KBM-7 (cell line): ENCODE measurements at regions not wholly inside any gene's neighbourhood (a gene's known extent, or its start where the extent isn't known, plus 50 kb on each side); places are given as distances from the start of the nearest gene placed in this dataset.

Experiments
- DNase-seq: peaks from one replicate; pipeline ENCODE4 v3.0.0-alpha.2; 2015
- in situ Hi-C: fragments of 300-500 bp; cut with MboI; formaldehyde crosslinking; loops from 2 replicates; pipeline ENCODE4 v1.14.3; 2020; ENCODE audit warnings: low sequenced_read_pairs, low pct_unique_long_range_greater_than_20kb, mixed read lengths

DNA sequence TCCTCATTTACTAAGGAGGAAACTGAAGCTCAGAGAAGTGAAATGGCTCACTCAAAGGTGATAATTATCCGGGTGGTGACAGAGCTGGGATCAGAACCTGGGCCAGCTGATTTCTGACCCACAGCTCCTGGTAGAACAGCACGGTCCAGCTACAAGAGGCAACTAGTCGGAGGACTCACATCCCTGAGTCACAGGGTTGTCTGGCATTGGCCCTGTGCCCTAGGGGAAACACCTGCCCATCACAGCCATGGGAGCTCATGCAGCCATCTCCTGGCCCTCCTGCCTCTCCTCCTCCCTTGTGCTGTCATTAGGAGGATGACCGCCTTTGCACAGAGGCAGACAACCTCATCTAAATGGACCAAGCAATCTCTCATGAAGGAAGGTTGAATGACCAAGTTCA, 115.2 kb upstream of the TSPAN5 start:
- in situ Hi-C loops = no loop called here
- DNase-seq = no peak

GRCh38 chr4:98771959-98772632, 113.7 kb upstream of the TSPAN5 start:
- no peak for DNase-seq
- in situ Hi-C loops = no loop called here

GRCh38 chr4:98765771-98766170, 107.4 kb upstream of the TSPAN5 start:
- in situ Hi-C loops = no loop called here

DNA sequence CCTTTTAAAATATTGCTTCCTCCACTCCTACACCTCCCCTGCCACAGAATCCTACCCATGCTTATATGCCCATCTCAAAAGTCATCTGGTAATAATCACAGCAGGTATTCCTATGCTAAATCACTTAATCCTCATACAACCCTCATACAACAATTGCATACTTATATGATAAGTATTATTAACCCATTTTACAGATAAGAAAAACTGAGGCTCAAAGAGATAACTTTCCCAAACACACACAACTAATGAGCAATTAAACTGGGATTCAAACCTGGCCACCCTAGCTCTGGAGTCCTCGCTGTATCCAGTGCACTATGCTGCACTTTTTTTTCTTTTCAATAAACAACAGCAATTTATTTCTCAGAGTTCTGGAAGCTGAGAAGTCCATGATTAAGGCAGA, 99.8 kb upstream of the TSPAN5 start:
- in situ Hi-C loops = no loop called here
- DNase-seq = no peak

More at GRCh38 chr4:98765771-98766170, 107.4 kb upstream of the TSPAN5 start:
- no peak for DNase-seq

GRCh38 chr4:98754736-98755135, 96.3 kb upstream of the TSPAN5 start:
- in situ Hi-C loops = no loop called here
- no peak for DNase-seq

GRCh38 chr4:98749206-98749605, 90.8 kb upstream of the TSPAN5 start:
- in situ Hi-C loops = no loop called here
- no peak for DNase-seq

GRCh38 chr4:98748609-98749008, 90.2 kb upstream of the TSPAN5 start:
- no peak for DNase-seq
- in situ Hi-C loops = no loop called here

DNA sequence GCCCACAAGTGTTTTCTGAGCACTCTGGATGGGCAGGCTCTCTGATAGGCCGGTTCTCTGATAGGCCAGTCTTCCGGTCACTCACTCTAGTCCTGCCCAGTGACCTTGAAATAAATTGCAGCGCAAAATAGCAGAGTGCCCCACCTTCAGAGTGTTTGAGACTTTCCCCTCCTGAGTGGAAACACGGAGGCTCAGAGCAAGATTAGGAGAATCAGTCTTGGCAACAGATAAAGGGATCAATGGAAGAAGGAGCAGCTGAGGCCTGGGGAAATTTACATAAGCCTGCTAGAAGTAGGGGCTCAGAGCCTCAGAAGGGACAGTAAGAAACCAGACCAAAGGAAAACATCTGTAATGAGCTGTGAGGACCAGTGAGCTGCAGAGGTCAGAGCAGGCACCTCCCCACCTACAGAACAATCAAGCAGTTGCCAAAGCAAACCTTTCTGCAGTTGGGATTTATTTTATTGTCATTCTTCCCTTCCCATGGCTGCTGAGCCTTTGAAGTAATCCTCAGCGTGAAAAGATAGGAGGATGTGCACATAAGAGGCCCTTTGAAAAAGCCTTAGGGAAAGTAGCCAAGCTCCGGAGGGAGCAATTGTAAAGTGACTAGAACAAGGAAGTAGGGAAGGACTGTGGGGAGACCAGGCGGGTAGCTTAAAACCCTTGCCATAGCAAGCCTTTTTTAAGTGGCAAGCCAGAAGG, 89.1 kb upstream of the TSPAN5 start:
- no peak for DNase-seq

DNA sequence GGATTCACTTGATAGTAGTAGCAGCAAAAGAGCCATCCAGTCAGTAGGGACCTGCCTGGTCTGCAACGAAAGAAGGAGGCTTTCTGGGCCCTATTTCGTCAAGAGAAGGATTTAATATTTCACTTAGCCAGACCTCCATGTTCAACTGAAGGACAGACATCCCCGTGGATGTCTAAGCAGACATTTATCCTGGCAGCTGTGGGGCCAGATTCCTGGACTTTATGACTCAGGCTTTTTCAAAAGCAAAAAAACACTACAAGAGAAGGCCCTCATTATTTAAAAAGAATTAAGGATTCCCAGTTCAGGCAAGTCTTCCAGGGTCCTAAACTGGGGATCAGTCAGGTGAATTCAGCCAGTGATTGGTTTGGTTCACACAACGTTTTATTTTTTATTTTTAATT, 88.5 kb upstream of the TSPAN5 start:
- no peak for DNase-seq
- in situ Hi-C loops = no loop called here

More for the DNA sequence above, 89.1 kb upstream of the TSPAN5 start:
- in situ Hi-C loops = no loop called here

DNA sequence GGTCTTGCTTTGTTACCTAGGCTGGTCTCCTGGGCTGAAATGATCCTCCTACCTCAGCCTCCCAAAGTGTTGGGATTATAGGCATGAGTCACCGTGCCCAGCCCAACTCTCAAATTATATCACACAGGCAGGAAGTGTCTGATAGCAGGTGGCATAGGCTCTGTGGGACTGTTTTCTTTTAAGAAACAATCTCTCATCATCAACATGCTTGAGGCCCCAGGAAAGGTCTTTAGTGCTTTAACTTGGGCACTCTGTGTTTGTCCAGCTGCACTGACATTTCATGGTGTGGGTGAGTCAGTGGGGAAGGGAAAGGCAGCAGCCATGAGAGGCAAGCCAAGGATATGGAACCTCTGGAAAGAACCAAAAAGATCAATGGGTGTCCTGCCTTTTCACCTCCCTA, 88.1 kb upstream of the TSPAN5 start:
- DNase-seq = no peak
- in situ Hi-C loops = no loop called here

GRCh38 chr4:98745366-98745765, 87.0 kb upstream of the TSPAN5 start:
- in situ Hi-C loops = no loop called here
- peak; percentile 77 for DNase-seq

DNA sequence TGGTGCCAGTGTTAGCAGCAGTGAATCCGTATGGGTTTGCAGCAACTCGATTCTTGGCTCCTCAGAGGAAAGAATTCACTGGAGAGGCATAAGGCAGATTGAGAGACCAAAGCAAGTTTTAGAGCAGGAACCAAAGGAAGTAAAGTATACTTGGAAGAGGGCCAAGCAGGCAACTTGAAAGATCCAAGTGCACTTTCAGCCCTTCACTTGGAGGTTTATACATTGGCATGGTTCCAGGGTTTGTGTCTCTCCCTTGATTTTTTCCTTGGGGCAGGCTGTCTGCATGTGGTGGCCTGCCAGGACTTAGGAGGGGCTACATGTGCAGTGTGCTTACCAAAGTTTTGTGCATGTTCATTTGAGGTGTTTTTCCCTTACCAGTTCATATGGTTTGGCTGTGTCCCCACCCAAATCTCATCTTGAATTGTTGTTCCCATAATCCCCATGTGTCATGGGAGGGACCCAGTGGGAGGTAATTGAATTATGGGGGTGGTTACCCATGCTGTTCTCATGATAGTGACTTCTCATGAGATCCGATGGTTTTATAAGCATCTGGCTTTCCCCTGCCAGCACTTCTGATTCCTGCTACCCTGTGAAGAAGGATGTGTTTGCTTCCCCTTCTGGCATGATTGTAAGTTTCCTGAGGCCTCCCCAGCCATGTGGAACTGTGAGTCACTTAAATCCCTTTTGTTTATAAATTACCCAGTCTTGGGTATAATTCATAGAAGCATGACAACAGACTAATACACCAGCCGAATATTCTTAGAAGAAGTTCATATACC, 86.2 kb upstream of the TSPAN5 start:
- DNase-seq = no peak
- in situ Hi-C loops = no loop called here

- DNase-seq = no peak
- in situ Hi-C loops = no loop called here
These were observed 83.5 kb upstream of the TSPAN5 start for GRCh38 chr4:98741952-98742351.

DNA sequence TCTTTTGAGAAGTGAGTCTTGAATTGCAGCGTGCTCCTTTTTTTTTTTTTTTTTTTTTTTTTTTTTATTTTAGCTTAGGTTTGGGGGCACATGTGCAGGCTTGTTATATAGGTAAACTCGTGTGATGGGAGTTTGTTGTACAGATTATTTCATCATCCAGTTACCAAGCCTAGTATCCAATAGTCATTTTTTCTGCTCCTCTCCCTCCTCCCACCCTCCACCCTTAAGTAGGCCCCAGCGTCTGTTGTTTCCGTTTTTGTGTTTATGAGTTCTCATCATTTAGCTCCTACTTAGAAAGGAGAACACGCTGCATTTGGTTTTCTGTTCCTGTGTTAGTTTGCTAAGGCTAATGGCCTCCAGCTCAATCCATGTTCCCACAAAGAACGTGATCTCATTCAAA, 81.3 kb upstream of the TSPAN5 start:
- in situ Hi-C loops = no loop called here
- no peak for DNase-seq

DNA sequence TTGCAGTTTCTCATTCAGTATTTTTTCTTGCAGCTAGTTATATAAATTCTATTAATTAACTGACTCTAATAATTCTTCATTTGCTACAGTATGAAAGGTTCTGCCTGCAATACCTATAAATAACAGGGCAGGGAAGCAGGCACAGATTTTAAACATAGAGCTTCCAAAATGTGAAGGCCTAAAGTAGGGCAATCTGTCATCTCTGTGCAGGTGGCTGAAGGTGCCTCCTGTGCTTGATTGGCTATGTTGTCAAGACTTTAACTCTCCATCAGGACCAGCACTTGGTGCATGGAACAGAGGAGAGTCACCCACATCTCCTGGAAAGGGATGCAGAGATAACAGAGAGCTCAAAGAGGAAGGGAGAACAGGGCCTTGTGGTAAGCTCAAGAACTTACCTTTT, 75.2 kb upstream of the TSPAN5 start:
- in situ Hi-C loops = no loop called here
- DNase-seq = no peak

GRCh38 chr4:98728871-98729270, 70.5 kb upstream of the TSPAN5 start:
- in situ Hi-C loops = no loop called here
- no peak for DNase-seq

DNA sequence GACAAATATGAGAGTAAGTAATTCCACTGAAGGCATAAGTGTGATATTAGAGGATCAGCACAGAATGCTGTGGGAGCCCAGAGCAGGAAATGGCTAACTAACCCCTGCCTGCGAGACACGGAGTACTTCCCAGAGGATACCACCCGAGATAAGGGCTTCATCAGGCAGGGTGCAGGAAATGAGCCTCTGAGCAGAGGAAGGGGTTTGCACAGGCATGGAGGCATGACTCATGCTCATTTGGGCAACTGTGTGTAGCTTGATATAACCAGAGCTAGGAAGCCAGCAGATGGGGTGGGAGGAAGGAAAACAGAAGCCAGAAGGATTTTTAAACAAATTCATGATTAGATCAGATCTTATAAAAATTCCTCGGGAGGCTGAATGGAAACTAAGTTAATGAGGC, 70.0 kb upstream of the TSPAN5 start:
- peak; percentile 65 for DNase-seq
- in situ Hi-C loops = no loop called here

GRCh38 chr4:98722000-98722399, 63.6 kb upstream of the TSPAN5 start:
- in situ Hi-C loops = no loop called here
- DNase-seq = no peak

GRCh38 chr4:98720871-98721480, 62.6 kb upstream of the TSPAN5 start:
- in situ Hi-C loops = no loop called here

DNA sequence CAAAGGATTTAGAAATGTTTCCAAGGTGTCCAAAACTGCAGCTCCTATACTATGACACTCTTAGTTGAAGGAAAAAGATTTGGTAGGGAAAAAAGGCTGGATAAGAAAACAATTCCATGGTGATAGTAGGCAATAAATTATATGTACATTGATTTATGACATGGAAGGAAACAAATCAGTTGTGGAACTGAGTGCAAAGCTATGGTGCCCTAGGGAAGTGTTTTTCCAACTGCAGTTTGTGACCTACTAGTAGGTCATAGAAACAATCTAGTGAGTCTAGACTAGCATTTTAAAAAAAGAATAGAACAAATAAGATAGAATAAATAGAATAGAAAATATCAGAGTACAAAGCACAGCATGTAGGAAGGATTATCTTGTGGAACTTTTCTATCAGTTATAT, 58.4 kb upstream of the TSPAN5 start:
- in situ Hi-C loops = no loop called here
- DNase-seq = no peak

More at GRCh38 chr4:98720871-98721480, 62.6 kb upstream of the TSPAN5 start:
- DNase-seq = peak; percentile 36
